Kasumi-1 (cell line): ENCODE measurements at regions not wholly inside any gene's neighbourhood (a gene's known extent, or its start where the extent isn't known, plus 50 kb on each side); places are given as distances from the start of the nearest gene placed in this dataset.

Experiments
- DNase-seq, 2 experiments: peaks; one replicate each; lab custom pipeline; 2025; lab: John Stamatoyannopoulos, UW

GRCh38 chr7:41241641-41242040 lies 461.2 kb downstream of the INHBA start:
- no peak for DNase-seq

GRCh38 chr7:41239596-41239995 lies 463.3 kb downstream of the INHBA start:
- no peak for DNase-seq

GRCh38 chr7:41238851-41239331 lies 464.0 kb downstream of the INHBA start:
- no peak for DNase-seq

GRCh38 chr7:41237956-41238355 lies 464.9 kb downstream of the INHBA start:
- no peak for DNase-seq

- DNase-seq = no peak
These were observed 470.8 kb downstream of the INHBA start for GRCh38 chr7:41232086-41232485.

GRCh38 chr7:41224063-41224763 lies 478.7 kb downstream of the INHBA start:
- no peak for DNase-seq

- no peak for DNase-seq
These were observed 480.1 kb downstream of the INHBA start for GRCh38 chr7:41222746-41223145.

GRCh38 chr7:41220266-41220665 lies 482.6 kb downstream of the INHBA start:
- no peak for DNase-seq

GRCh38 chr7:41219276-41219675 lies 483.6 kb downstream of the INHBA start:
- DNase-seq = no peak

GRCh38 chr7:41217306-41217705 lies 485.6 kb downstream of the INHBA start:
- DNase-seq = no peak

GRCh38 chr7:41207141-41207540 lies 495.7 kb downstream of the INHBA start:
- DNase-seq = no peak

- DNase-seq = no peak
These were observed 496.6 kb downstream of the INHBA start for GRCh38 chr7:41206267-41206666.

- no peak for DNase-seq
These were observed 497.3 kb downstream of the INHBA start for GRCh38 chr7:41205600-41205999.

GRCh38 chr7:41203542-41203941 lies 499.3 kb downstream of the INHBA start:
- DNase-seq = no peak

- DNase-seq = no peak
These were observed 501.9 kb downstream of the INHBA start for GRCh38 chr7:41201021-41201420.

GRCh38 chr7:41199136-41199535 lies 503.8 kb downstream of the INHBA start:
- DNase-seq = no peak

- DNase-seq = no peak
These were observed 504.4 kb downstream of the INHBA start for GRCh38 chr7:41198502-41198901.

GRCh38 chr7:41197769-41198168 lies 505.1 kb downstream of the INHBA start:
- no peak for DNase-seq

GRCh38 chr7:41193738-41194282 lies 509.1 kb downstream of the INHBA start:
- DNase-seq = no peak

- peak; percentile 91 to 96 for DNase-seq
These were observed 512.3 kb downstream of the INHBA start for GRCh38 chr7:41190581-41190980.

- DNase-seq = peak; percentile 43 to 44
These were observed 513.0 kb downstream of the INHBA start for GRCh38 chr7:41189866-41190265.

GRCh38 chr7:41188163-41189130 lies 514.4 kb downstream of the INHBA start:
- DNase-seq = peak; percentile 6 to 23

- no peak for DNase-seq
These were observed 515.6 kb downstream of the INHBA start for GRCh38 chr7:41187322-41187721.
